NCI-H1930 (cell line): ENCODE measurements at regions not wholly inside any gene's neighbourhood (a gene's known extent, or its start where the extent isn't known, plus 50 kb on each side); places are given as distances from the start of the nearest gene placed in this dataset.

Experiments used
- DNase-seq, 2 experiments: peaks; one replicate each; lab custom pipeline; 2025; lab: John Stamatoyannopoulos, UW

GRCh38 chr2:14567561-14567960, 65.0 kb upstream of the LRATD1 start:
- DNase-seq, result no peak

DNA sequence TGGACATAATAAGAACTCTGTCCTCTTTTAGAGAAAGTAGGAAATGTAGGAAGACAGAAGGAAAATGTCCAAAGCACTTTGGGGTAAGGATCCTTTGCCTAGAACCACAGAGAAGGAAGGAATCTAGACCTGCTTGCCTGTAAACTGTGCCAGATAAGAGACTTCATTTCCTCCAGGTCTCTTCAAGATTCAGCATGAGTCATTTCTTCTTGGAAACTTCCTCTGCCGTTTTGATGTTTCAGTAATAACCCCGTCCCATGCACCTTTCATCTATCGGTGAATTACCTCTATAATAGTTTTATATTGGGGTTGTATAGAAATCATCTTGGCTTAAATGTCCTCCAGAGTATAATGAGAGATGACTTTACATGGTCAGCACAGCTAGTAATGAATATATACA, 63.2 kb upstream of the LRATD1 start:
- no peak for DNase-seq

DNA sequence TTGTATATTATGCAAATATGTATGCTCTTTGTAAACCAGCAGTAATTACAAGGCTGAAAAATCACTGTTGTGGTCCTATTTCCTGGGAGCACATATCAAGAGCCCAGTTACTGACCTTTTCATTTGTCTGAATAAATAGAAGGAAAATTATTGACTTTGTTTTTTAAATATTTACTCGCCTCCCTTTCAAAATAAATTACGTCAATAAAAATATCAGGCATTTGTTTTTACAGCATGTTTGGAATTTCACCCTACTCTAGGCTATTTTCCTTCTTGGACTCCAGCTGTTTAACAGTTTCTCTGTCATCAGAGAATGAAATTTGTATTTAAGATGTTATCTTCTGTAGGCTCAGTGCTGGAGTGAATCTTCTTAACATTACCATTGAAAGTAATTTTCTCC, 59.9 kb upstream of the LRATD1 start:
- DNase-seq, result peak in 1 of 2 experiments; percentile 28

GRCh38 chr2:14577843-14578242, 54.7 kb upstream of the LRATD1 start:
- DNase-seq, result no peak
